ENCODE measurements at regions not wholly inside any gene's neighbourhood (a gene's known extent, or its start where the extent isn't known, plus 50 kb on each side); places are given as distances from the start of the nearest gene placed in this dataset.

GRCh38 chr3:184641430-184641829 lies 70.4 kb downstream of the MAGEF1 start:
- no peak overlapping the region for H3K4me2 ChIP-seq (ENCODE audit: low read length)
- no peak overlapping the region for H3K9ac ChIP-seq (ENCODE audit: low read length)
- H2AFZ ChIP-seq (ENCODE audit: low read depth, low read length, poor library complexity, severe bottlenecking), result no peak overlapping the region
- no peak for TF ChIP-seq MAX (IDR thresholded peaks at IDR 0.05)
- no peak for TF ChIP-seq CEBPB (IDR thresholded peaks at IDR 0.05; ENCODE audit: low read depth)
- TF ChIP-seq ZNF274 (IDR thresholded peaks at IDR 0.05; ENCODE audit: low read depth, low read length), result no peak
- TF ChIP-seq TCF7L2 (IDR thresholded peaks at IDR 0.05; ENCODE audit: borderline replicate concordance, extremely low read depth, insufficient read depth, insufficient read length), result no peak
- TF ChIP-seq EGR1 (IDR thresholded peaks at IDR 0.05; ENCODE audit: low read depth), result no peak
- H3K79me2 ChIP-seq (ENCODE audit: insufficient read depth, low read length), result no peaks in the 10 kb centered on the region
- H3K4me3 ChIP-seq (replicated peaks in 1 of 2; ENCODE audit: low read depth in 1 of 2, low read length in 2 of 2), result no peak overlapping the region
- H3K27ac ChIP-seq (ENCODE audit: low read depth, low read length), result no peak overlapping the region
- ChIA-PET CTCF (no interaction called here), POLR2A (no interaction called here), RAD21 (ENCODE audit: low non-redundant PET in 1 of 2, low total read pairs in 2 of 2, uncharacterized antibody in 2 of 2, unreplicated experiment in 2 of 2) (no interaction called here)
- H3K27me3 ChIP-seq (ENCODE audit: insufficient read depth, low read length), result no peaks in the 10 kb centered on the region
- no peaks in the 10 kb centered on the region for H3K36me3 ChIP-seq (ENCODE audit: control insufficient read depth in 1 of 2, insufficient read depth in 2 of 2, low read length in 2 of 2)
- H3K9me3 ChIP-seq (ENCODE audit: control insufficient read depth in 1 of 2, insufficient read depth in 1 of 2, low read depth in 1 of 2, low read length in 2 of 2), result no peaks in the 10 kb centered on the region
- ATAC-seq, result no peak
- no TSS peak for BruUV-seq (replicated peaks)
- peaks cover 3 to 7% of the 10 kb centered on the region in 2 experiments; a peak in 3 of 4 replicates for H3K4me1 ChIP-seq (ENCODE audit: control insufficient read depth in 1 of 2, insufficient read depth in 2 of 2, low read length in 2 of 2)
- H4K20me1 ChIP-seq (ENCODE audit: insufficient read depth), result no peaks in the 10 kb centered on the region
- intact Hi-C loops (cut with micrococcal nuclease), result no loop called here
- H3K9me2 ChIP-seq (ENCODE audit: insufficient read depth), result no peaks in the 10 kb centered on the region
- DNase-seq (ENCODE audit: low read depth, low spot score), result no peak

- Histone ChIP-seq H4K20me1 (ENCODE audit: insufficient read depth) (no peaks in the 10 kb centered on the region), H3K9ac (ENCODE audit: low read length) (no peak overlapping the region), H3K27ac (ENCODE audit: low read depth, low read length) (no peak overlapping the region), H3K36me3 (ENCODE audit: control insufficient read depth in 1 of 2, insufficient read depth in 2 of 2, low read length in 2 of 2) (no peaks in the 10 kb centered on the region), H3K4me3 (replicated peaks in 1 of 2; ENCODE audit: low read depth in 1 of 2, low read length in 2 of 2) (no peak overlapping the region), H3K79me2 (ENCODE audit: insufficient read depth, low read length) (no peaks in the 10 kb centered on the region), H3K4me2 (ENCODE audit: low read length) (no peak overlapping the region), H2AFZ (ENCODE audit: low read depth, low read length, poor library complexity, severe bottlenecking) (no peak overlapping the region), H3K9me3 (ENCODE audit: control insufficient read depth in 1 of 2, insufficient read depth in 1 of 2, low read depth in 1 of 2, low read length in 2 of 2) (no peaks in the 10 kb centered on the region), H3K9me2 (ENCODE audit: insufficient read depth) (no peaks in the 10 kb centered on the region), H3K27me3 (ENCODE audit: insufficient read depth, low read length) (no peaks in the 10 kb centered on the region), H3K4me1 (ENCODE audit: control insufficient read depth in 1 of 2, insufficient read depth in 2 of 2, low read length in 2 of 2) (peaks cover 3 to 7% of the 10 kb centered on the region in 2 experiments; a peak in 3 of 4 replicates)
- ChIA-PET RAD21 (ENCODE audit: low non-redundant PET in 1 of 2, low total read pairs in 2 of 2, uncharacterized antibody in 2 of 2, unreplicated experiment in 2 of 2) (no interaction called here), POLR2A (no interaction called here), CTCF (no interaction called here)
- ATAC-seq (no peak), DNase-seq (ENCODE audit: low read depth, low spot score) (no peak)
- TF ChIP-seq ZFX (IDR thresholded peaks at IDR 0.05), result no peak
- no peak for TF ChIP-seq TCF7L2 (IDR thresholded peaks at IDR 0.05; ENCODE audit: borderline replicate concordance, extremely low read depth, insufficient read depth, insufficient read length)
- TF ChIP-seq SRF (IDR thresholded peaks at IDR 0.05; ENCODE audit: low read depth), result no peak
- TF ChIP-seq JUND (IDR thresholded peaks at IDR 0.05), result no peak
- no peak for TF ChIP-seq CTCF (IDR thresholded peaks at IDR 0.05 in 2 of 3, conservative IDR thresholded peaks at IDR 0.05 in 1 of 3; ENCODE audit: borderline replicate concordance in 1 of 3, insufficient read depth in 1 of 3, low read depth in 2 of 3, low read length in 2 of 3)
- TF ChIP-seq ATF3 (IDR thresholded peaks at IDR 0.05), result no peak
- no peak for TF ChIP-seq EZH2phosphoT487 (IDR thresholded peaks at IDR 0.05; ENCODE audit: borderline replicate concordance)
- TF ChIP-seq REST (IDR thresholded peaks at IDR 0.05; ENCODE audit: low read depth), result no peak
- no peak for TF ChIP-seq FOSL1 (IDR thresholded peaks at IDR 0.05; ENCODE audit: low read depth)
- TF ChIP-seq CBX3 (IDR thresholded peaks at IDR 0.05; ENCODE audit: low read depth), result no peak
- no peak for TF ChIP-seq SIN3A (IDR thresholded peaks at IDR 0.05; ENCODE audit: low read depth)
- TF ChIP-seq MAX (IDR thresholded peaks at IDR 0.05), result no peak
- no peak for TF ChIP-seq POLR2A (IDR thresholded peaks at IDR 0.05; ENCODE audit: borderline replicate concordance, extremely low read depth, insufficient read depth, insufficient read length)
- TF ChIP-seq POLR2AphosphoS5 (IDR thresholded peaks at IDR 0.05; ENCODE audit: low read depth, low read length), result no peak
- TF ChIP-seq ZNF274 (IDR thresholded peaks at IDR 0.05; ENCODE audit: low read depth, low read length), result no peak
- intact Hi-C loops (cut with micrococcal nuclease), result no loop called here
- BruUV-seq (replicated peaks), result no TSS peak
Observed at GRCh38 chr3:184639351-184639750, 72.5 kb downstream of the MAGEF1 start.

Measured in HCT116 (cell line).